Kidney (tissue), 13 donors: ENCODE measurements at regions not wholly inside any gene's neighbourhood (a gene's known extent, or its start where the extent isn't known, plus 50 kb on each side); places are given as distances from the start of the nearest gene placed in this dataset.

Source experiments
- DNase-seq, 5 donors: peaks; one replicate each; pipeline ENCODE4 v3.0.0-alpha.2; 2013 to 2020
- FAIRE-seq: peaks from 2 replicates; lab custom pipeline; 2012; peaks lifted over from hg19 to GRCh38; lab: Jason Lieb, UNC
- H3K27ac ChIP-seq, 2 donors: one replicate each; pipeline ENCODE4 v1.7.0; 2013; ENCODE audit warnings: low read depth in 2 of 2, low read length in 2 of 2, inconsistent platforms in 1 of 2
- H3K27me3 ChIP-seq: one replicate; pipeline ENCODE4 v1.7.1; 2013; ENCODE audit warnings: low read length, inconsistent platforms; ENCODE audit not compliant: control insufficient read depth, insufficient read depth
- H3K36me3 ChIP-seq, 3 donors: one replicate each; pipeline versions ENCODE4 v1.7.0 to v1.7.1; 2013; ENCODE audit warnings: low read length in 3 of 3, control low read depth in 1 of 3, inconsistent platforms in 1 of 3; ENCODE audit not compliant: insufficient read depth in 3 of 3, control insufficient read depth in 2 of 3
- H3K4me1 ChIP-seq, 3 donors: one replicate each; pipeline versions ENCODE4 v1.7.0 to v1.7.1; 2013; ENCODE audit warnings: low read length in 3 of 3, inconsistent platforms in 1 of 3, low read depth in 1 of 3; ENCODE audit not compliant: control insufficient read depth in 2 of 3, insufficient read depth in 2 of 3
- H3K4me3 ChIP-seq, 3 donors: one replicate each; pipeline versions ENCODE4 v1.7.0 to v1.8.1; 2013; ENCODE audit warnings: low read length in 3 of 3, control low read depth in 1 of 3, inconsistent platforms in 1 of 3
- H3K9ac ChIP-seq, 3 donors: one replicate each; pipeline versions ENCODE4 v1.7.0 to v1.7.1; 2013; ENCODE audit warnings: low read length in 3 of 3, control low read depth in 1 of 3, inconsistent platforms in 1 of 3
- H3K9me3 ChIP-seq, 3 donors: one replicate each; pipeline versions ENCODE4 v1.7.0 to v1.7.1; 2013; ENCODE audit warnings: low read length in 3 of 3, control low read depth in 1 of 3, inconsistent platforms in 1 of 3; ENCODE audit not compliant: control insufficient read depth in 2 of 3, insufficient read depth in 1 of 3
- CTCF ChIP-seq: IDR thresholded peaks from 3 replicates; pipeline ENCODE4 v1.5.1; 2012; ENCODE audit warnings: mild to moderate bottlenecking, moderate library complexity, borderline replicate concordance; ENCODE audit not compliant: insufficient read depth; ENCODE audit errors: extremely low read depth
- intact Hi-C: fragments of 100-400 bp; cut with DNase I; formaldehyde crosslinking; loops from one replicate; pipeline ENCODE4 v1.11.1; 2022
- donor health status: control.
- donor health status: control.
- donor health status: control.
- donor health status: control.
- donor health status: control.
- donor health status: DM: yes; HTN: yes; CAD: no.
- donor health status: Normal renal cell carcinoma (clear cell type).

- Histone ChIP-seq H3K27ac (peak overlapping the region in 1 of 2 donors; percentile 71), H3K9ac (no peak overlapping the region), H3K36me3 (no peaks in the 10 kb centered on the region), H3K27me3 (no peaks in the 10 kb centered on the region), H3K4me3 (no peak overlapping the region), H3K4me1 (peaks cover 0 to 16% (median 4%) of the 10 kb centered on the region in 3 donors), H3K9me3 (no peaks in the 10 kb centered on the region)
- intact Hi-C loops = no loop called here
- FAIRE-seq (peak; percentile 53), DNase-seq (peak in 2 of 5 donors; percentile 23 to 51)
- no peak for TF ChIP-seq CTCF
These were observed 92.1 kb upstream of the BLID start for GRCh38 chr11:122207921-122208764.

- intact Hi-C loops = no loop called here
- FAIRE-seq (no peak), DNase-seq (peak in 3 of 5 donors; percentile 38 to 86 (median 62))
- Histone ChIP-seq H3K4me1 (peaks cover 0 to 18% (median 7%) of the 10 kb centered on the region in 3 donors), H3K27ac (peak overlapping the region in 1 of 2 donors; percentile 71), H3K9me3 (no peaks in the 10 kb centered on the region), H3K36me3 (no peaks in the 10 kb centered on the region), H3K27me3 (no peaks in the 10 kb centered on the region), H3K9ac (no peak overlapping the region), H3K4me3 (no peak overlapping the region)
- no peak for TF ChIP-seq CTCF
These were observed 91.5 kb upstream of the BLID start for GRCh38 chr11:122207505-122207904.

GRCh38 chr11:122205036-122205435, 89.0 kb upstream of the BLID start:
- Histone ChIP-seq H3K9ac (no peak overlapping the region), H3K4me3 (no peak overlapping the region), H3K4me1 (peaks cover 0 to 21% (median 3%) of the 10 kb centered on the region in 3 donors), H3K36me3 (no peaks in the 10 kb centered on the region), H3K27me3 (no peaks in the 10 kb centered on the region), H3K27ac (no peak overlapping the region), H3K9me3 (no peaks in the 10 kb centered on the region)
- FAIRE-seq = no peak
- intact Hi-C loops = no loop called here
- DNase-seq = no peak
- TF ChIP-seq CTCF = no peak
